Omental fat pad (tissue), 3 donors: ENCODE measurements at regions not wholly inside any gene's neighbourhood (a gene's known extent, or its start where the extent isn't known, plus 50 kb on each side); places are given as distances from the start of the nearest gene placed in this dataset.
"Not testable (repeated sequence)": the region's sequence is repeated elsewhere in the genome, so short reads cannot be mapped to it uniquely, and the experiment has no call there.

Source experiments
- ATAC-seq: fragments of 150-250 bp; one replicate; pipeline ENCODE4 v1.9.1; 2016; ENCODE audit warnings: mild to moderate bottlenecking, moderate library complexity; ENCODE audit not compliant: low FRiP score
- DNase-seq: peaks from one replicate; pipeline ENCODE4 v3.0.0-alpha.2; 2019; ENCODE audit warnings: low spot score
- CTCF ChIP-seq, 3 donors: fragments of 450-650 bp; IDR thresholded peaks; one replicate each; pipeline ENCODE4 v1.5.1; 2016 to 2017; ENCODE audit warnings: antibody characterized with exemption in 3 of 3, mild to moderate bottlenecking in 3 of 3, moderate library complexity in 2 of 3

GRCh38 chr1:192905049-192905448 lies 96.2 kb downstream of the RGS2 start:
- no peak for DNase-seq
- peak; percentile 20 for ATAC-seq
- no peak for TF ChIP-seq CTCF (IDR thresholded peaks at IDR 0.05)

GRCh38 chr1:192906334-192906733 lies 97.5 kb downstream of the RGS2 start:
- DNase-seq (no peak), ATAC-seq (no peak)
- no peak for TF ChIP-seq CTCF (IDR thresholded peaks at IDR 0.05)

GRCh38 chr1:192907545-192908243 lies 98.9 kb downstream of the RGS2 start:
- no peak for TF ChIP-seq CTCF (IDR thresholded peaks at IDR 0.05)
- ATAC-seq (peak; percentile 70), DNase-seq (no peak)

GRCh38 chr1:192911896-192912656 lies 103.2 kb downstream of the RGS2 start:
- not testable (repeated sequence) for DNase-seq, ATAC-seq

- no peak for TF ChIP-seq CTCF (IDR thresholded peaks at IDR 0.05)
- DNase-seq (no peak), ATAC-seq (no peak)
Observed at GRCh38 chr1:192913683-192914082, 104.8 kb downstream of the RGS2 start.

GRCh38 chr1:192914092-192914491 lies 105.3 kb downstream of the RGS2 start:
- ATAC-seq = no peak
- no peak for DNase-seq
- TF ChIP-seq CTCF (IDR thresholded peaks at IDR 0.05) = no peak

GRCh38 chr1:192914696-192915095 lies 105.9 kb downstream of the RGS2 start:
- DNase-seq (no peak), ATAC-seq (no peak)
- TF ChIP-seq CTCF (IDR thresholded peaks at IDR 0.05) = no peak
